Panc1 (cell line): ENCODE measurements at regions not wholly inside any gene's neighbourhood (a gene's known extent, or its start where the extent isn't known, plus 50 kb on each side); places are given as distances from the start of the nearest gene placed in this dataset.

Experiments used
- CTCF ChIP-seq: fragments of 450-650 bp; IDR thresholded peaks from 2 replicates; pipeline ENCODE4 v1.5.1; 2017; ENCODE audit warnings: mild to moderate bottlenecking
- POLR2AphosphoS5 ChIP-seq: IDR thresholded peaks from 2 replicates; pipeline ENCODE4 v1.6.1; 2012; ENCODE audit warnings: mild to moderate bottlenecking, low read depth, low read length, moderate library complexity
- TCF7L2 ChIP-seq: IDR thresholded peaks from 2 replicates; pipeline ENCODE4 v1.6.1; 2011; ENCODE audit warnings: mild to moderate bottlenecking, low read depth, low read length, inconsistent platforms

DNA sequence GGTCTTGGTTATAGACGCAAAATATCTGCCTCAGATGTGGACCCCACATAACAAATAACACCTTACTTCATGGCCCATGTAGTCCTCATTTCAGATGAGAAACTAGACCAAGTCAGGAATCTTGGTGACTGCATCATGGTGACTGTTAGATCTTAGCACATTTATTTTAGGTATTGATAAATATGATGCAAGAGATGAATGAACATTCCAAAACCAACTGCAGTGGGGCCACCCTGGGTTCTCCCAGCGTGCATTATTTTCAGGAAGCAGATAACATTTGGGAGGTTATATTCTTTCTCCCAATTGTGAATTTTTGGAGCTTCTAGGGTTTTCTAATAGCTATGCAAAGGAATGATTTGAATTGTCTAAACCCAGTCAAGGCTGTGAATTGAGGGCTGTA is 55.2 kb upstream of the PTGR2 start:
- TF ChIP-seq CTCF = no peak
- TF ChIP-seq TCF7L2 = no peak
- TF ChIP-seq POLR2AphosphoS5 = no peak
